NCI-H1092 treated with DMSO at 0.1 percent for 48 hours (cell line): ENCODE measurements at regions not wholly inside any gene's neighbourhood (a gene's known extent, or its start where the extent isn't known, plus 50 kb on each side); places are given as distances from the start of the nearest gene placed in this dataset.

Source experiments
- DNase-seq: peaks from one replicate; lab custom pipeline; 2025; lab: John Stamatoyannopoulos, UW

DNA sequence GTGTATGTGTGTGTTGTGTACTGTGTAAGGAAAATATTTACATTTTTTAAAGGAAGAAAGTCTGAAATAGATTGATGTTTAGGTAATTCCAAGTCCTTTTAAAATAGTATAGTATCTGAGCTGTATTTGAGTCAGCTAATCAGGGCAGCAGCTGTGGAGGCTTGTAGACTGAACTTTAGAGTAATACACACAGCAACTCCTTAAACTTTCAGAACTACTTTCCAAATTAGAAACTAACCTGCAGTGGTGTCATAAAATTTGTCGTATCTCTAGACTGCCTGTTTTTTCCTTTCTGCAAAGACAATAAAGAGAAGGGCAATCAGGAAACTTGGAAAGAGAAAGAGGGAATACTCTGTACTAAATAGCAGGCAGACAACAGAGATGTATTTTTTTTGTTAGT is 391.0 kb upstream of the AZI2 start:
- no peak for DNase-seq

DNA sequence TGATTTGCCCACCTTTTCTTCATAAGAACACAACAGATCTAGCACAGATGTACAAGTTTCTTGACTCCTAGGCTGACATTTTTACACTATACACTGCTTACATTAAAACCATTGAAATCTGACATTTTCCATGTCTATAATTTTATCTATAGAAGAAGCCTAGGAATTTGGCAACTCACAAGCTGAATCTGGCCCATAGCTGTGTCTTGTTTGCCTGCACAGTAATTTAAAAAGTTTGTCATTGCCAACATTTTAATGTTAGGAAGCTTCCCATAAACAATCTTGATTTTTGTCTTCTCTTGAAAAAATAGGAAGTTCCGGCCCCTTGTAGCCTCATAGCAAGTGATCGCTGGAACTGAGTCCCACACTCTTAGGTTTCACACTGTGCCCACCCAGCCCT is 394.6 kb upstream of the AZI2 start:
- no peak for DNase-seq

DNA sequence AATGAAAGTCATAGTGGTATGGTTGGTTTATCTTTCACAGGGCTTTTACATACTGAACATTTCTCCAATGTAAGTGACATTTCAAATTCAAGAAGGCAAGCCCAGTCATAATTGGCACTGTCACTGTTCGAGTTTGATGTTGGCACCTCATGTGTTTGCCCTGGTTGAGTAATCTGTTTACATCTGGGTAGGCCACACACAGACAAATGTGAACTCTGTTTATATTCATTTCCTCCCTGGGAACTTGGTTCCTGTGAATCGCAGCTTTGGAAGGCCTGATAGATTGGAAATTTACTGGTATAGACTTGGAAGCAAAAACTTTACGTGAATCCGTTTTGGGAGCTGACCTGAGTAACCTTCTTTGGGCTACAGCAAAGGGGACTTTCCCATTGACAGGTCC is 395.2 kb upstream of the AZI2 start:
- no peak for DNase-seq

DNA sequence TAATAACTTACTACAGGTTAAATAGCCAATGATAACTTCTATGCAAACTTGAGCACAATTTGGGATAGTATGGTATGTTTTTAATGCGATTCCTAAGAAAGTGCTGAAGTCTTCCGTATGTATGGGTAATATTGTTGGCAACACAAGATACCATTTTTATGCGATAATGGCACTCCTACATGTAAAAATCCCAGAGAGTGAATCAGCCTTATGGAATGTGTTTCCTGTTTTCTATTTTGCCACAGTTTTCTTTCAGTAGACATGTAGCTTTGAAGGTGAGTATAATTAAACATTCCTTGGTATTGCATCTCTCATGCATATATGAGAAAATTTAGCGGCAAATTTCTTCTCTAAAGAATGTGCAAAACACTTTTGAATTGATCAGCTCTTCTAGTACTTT is 396.8 kb upstream of the AZI2 start:
- no peak for DNase-seq

DNA sequence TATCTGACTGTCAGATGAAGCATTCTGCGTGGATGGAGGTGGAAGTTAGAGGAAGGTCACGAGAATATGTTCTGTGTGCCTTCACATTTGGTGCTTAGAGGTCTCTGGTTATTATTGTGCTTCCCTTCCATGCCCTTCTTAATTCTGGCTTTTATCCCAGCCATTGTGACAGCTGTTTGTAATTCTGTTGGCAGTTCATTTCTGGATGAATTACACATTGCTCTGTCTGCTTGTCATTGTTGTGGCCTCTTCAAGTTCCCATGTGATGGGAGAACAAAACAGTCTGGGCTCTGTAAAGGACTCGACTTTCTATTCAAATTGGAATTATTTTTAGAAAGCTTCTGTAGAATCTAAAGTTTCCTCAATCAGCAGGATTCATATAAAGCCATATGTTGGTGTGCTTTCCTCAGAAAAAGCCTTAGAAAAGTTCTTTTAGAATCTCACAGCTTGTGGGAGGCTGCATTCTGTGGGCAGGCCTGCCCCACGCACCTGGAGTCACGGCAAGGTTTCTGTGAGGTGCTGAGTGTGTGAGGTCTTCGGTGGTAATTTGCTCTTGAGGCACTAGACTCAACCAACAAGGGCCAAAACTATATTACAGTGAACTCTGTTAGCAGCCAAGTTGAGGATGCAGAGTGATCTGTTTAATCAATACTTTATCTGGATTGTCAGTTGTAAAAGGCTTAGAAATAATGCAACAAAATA is 397.4 kb upstream of the AZI2 start:
- peak; percentile 0 for DNase-seq

DNA sequence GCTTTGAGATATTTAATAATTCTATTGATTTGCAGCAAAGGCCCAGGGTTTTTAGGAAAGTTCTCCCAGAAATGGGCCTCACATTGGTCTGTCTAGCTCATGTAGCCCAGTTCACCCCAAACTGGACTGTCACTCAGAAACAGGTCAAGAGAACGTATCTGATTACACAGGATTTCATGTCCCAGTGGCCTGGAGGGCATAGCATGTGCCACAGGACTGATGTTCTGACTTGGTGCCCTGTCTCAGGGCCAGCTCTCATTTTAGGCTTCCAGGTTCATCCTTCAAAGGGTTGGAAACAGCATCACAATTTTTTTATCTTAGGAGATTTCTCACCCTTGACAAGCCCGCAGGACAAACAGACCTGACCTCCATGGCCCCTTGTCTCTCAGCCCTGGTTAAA is 398.4 kb upstream of the AZI2 start:
- DNase-seq = no peak

DNA sequence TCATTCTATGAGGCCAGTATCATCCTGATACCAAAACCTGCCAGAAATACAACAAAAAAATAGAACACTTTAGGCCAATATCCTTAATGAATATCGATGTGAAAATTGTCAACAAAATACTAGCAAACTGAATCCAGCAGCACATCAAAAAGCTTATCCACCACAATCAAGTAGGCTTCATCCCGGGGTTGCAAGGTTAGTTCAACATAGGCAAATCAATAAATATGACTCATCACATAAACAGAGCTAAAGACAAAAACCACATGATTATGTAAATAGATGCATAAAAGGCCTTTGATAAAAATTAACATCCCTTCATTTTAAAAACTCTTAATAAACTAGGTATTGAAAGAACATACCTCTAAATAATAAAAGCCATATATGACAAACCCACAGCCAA is 403.2 kb upstream of the AZI2 start:
- no peak for DNase-seq

DNA sequence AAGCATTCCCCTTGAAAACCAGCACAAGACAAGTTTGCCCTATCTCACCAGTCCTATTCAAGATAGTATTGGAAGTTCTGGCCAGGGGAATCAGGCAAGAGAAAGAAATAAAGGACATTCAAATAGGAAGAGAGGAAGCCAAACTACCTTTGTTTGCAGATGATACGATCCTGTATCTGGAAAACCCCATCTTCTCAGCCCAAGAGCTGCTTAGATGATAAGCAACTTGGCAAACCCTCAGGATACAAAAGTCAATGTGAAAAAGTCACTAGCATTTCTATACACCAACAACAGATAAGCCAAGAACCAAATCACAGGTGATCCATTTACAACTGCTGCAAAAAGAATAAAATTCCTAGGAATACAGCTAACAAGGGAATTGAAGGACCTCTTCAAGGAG is 403.7 kb upstream of the AZI2 start:
- no peak for DNase-seq

DNA sequence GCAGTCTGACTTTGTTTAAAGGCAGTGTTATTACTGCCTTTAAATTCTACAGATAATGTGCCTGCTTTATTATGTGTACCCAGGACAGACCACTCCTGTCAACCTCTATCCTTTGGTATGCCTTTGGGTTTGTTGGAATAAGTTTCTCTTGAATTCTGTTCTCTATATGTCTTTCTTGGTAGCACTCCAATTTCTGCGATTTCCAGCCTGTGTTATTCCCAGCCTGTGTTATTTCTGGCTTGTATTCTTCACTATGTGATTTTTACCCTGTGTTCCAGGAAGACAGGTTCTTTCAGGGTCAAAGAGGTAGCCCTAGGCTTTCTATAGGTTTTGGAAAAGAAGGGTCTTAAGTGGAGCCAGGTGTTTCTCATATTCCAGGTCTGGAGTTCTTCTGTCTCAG is 407.4 kb upstream of the AZI2 start:
- no peak for DNase-seq

DNA sequence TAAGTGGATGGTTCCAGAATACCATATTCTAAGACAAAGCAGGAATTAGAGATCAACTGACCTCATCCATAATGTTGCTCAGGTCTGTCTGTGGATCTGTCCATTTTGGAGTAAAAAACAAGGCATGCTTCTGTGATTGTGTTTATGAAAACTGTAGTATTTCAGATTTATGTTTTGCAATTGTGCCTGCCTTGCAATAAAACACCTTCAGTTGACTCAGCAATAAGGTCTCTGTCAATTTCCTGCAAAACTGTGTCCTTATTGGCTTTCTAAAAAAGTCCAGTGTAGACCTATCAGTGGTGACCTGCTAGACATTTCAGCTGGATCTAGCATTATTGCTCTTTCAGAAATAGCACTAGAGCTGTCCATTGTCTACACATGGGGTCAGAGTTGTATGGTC is 409.5 kb upstream of the AZI2 start:
- no peak for DNase-seq

DNA sequence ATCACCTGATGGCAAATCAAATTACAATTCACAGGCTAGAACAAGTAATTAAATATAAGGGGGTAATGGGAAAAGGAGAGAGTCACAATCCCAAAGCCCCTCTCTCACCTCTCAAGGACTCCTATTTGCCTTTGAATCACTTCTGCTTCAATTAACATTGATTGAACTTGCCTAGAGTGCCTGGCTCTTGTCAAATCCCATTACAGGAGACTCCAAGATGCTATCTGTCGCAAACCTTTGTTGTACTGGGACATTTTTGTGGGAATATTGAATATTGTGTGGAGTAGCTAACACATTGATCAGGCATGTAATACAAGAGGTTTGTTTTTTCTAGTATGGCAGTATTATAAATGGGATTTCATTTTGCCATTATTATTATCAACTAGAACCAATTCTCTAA is 412.8 kb upstream of the AZI2 start:
- DNase-seq = no peak

DNA sequence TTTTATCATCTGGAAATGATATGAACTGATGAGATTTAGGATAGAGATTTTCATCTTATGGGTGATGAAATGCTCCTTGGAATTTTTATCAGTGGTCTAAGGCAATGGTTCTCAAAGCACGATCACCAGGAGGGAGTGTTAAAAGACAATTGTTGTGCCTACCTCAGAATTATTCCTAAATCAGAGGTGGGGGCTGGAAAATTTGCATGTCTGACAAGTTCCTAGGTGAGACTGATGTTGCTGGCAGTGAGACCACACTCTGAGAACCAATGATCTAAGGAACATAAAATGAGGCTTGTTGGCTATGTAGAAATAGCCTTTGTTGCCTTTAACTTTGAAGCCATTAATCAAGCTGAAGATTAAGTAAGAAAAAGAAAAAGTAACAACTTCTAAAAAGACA is 416.6 kb upstream of the AZI2 start:
- DNase-seq = no peak

DNA sequence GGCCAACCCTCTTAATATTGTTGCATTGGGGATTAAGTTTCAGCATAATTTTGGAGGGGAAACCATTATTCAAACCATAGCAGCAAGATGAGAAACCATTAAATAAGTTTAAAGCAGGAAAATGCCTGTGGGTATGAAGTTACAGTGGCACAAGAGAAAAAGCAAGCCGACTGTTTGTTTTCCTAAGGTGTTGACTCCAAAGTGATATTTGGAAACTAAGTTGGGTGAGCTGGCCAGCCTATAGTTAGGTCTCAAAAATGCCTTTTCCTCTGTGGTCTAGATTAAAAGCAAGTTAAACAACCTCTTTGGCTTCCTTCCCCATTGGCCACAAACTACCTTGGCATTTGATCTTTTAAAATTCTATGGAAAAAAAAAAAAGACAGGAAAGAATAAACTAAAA is 419.8 kb upstream of the AZI2 start:
- DNase-seq = no peak

DNA sequence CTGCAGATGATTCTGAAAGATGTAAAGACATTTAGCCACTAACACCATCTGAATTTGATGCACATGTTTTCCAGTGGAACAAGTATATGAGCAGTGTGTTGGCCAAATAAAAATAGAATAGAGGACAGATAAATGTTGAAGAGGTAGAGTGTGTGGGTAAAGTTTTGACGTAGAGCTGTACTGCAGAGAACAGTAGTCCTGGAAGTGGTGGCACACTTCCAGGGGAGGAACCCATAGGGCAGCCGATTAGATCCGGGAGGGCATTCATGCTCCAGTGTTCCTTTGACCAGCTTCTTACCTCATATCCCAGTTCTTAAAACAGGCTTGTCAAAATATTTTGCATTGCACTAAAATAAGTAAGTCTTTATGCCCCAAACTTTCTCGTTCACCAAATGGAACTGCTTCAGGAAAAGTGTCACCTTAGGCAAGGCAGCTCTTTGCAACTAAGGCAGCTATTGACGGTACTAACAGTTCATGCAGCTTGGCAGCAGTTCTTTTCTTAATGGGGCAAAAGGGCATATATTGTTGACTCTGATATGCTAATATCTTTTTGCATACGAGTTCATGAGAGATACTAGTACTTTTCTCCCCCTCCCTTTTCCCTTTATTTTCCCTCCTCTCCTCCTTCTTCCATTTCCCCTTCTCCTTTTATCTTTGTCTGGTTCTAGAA is 429.3 kb upstream of the AZI2 start:
- no peak for DNase-seq

DNA sequence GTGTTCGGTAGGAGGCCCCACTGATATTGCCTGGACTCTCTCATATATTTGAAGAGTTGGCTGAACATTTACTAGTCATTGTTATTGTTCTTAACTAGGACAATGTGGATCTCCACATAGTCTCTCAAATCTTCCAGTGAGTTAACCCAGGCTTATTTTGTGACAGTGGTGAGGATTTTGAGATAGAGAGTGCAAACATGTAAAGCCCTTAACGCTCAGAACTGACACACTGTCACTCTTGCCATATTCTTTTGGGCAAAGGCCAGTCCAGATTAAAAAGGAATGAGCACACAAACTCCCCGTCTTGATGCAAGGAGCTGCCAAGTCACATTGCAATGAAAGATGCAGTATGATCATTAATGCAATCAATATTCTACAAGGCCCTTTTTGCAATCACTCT is 431.9 kb upstream of the AZI2 start:
- no peak for DNase-seq

DNA sequence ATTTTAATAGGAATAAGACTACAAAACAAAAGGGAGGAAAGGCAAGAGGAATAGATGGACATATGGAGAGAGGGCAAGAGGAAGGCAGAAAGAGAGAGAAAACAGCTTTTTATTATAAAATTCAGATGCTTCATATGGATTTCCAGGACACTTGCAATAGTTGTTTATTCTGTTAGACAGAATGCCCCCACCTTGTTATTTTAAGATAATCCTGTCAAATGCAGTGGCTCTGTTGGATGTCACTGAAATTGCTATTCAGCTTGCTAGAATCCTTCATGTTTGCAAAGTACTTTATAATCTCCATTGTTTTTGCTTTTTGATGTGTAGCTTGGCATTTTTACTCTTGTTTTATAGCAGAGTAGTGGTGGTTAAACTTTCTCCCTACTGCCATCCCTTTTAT is 432.4 kb upstream of the AZI2 start:
- no peak for DNase-seq

DNA sequence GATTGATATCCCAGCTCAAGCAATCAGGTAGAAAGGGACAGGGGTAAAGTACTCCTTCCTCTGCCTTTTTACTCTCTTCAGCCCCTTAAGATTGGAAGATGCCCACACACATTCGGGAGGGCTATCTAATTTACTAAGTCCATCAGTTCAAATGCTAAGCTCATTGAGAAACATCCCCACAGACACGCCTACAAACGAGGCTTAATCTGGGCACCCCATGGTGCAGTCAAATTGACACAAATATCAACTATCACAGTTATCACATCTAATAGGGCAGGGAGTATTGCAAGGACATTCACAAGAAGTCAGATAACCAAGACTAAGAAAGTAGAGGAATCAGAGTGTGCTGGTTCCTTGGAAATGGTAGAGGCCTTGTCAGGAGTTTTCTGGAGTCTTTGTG is 437.8 kb upstream of the AZI2 start:
- no peak for DNase-seq

DNA sequence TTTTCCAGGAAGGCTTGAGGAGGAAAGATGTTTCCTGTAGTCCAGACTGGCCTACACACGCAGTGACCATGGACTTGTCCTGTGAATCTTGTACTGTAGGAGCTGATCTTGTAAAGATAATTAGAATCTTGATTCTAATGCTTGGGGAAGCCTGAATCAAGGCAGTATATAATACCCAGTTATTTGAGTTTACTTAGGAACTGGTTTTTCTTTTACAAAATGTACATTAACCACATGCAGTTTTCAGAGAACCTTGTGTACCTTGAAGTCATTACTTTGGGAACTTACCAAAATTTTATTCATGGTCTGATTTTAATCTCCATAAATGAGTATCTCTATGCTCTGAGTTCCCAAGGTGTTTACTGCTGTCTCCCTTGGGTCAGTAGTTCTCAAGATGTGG is 439.9 kb upstream of the AZI2 start:
- no peak for DNase-seq

DNA sequence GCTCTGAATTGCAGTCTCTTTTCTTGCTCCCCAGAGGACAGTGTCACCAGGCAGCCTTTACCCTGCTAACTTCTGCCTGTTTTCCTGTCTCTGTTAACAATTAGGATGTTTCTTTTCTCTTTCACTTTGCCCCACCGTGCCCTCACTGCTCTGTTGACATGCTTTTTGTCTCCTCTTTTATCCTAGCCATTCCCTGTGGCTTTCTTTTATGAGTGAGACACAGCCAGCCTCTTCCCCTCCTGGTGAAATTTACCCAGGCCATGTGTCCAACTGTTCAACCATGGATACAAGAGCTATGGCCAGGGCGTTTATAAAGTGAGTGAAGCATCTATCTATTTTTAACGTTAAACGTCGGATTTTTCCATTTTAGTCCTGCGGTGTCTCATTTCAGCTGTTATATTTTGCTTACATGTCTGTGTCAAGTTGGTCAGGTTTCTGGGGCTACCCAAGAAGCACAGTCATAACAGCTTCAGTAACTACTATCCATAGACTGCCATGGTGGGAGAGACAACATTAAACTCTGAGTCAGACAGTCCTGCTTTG is 443.2 kb upstream of the AZI2 start:
- no peak for DNase-seq

DNA sequence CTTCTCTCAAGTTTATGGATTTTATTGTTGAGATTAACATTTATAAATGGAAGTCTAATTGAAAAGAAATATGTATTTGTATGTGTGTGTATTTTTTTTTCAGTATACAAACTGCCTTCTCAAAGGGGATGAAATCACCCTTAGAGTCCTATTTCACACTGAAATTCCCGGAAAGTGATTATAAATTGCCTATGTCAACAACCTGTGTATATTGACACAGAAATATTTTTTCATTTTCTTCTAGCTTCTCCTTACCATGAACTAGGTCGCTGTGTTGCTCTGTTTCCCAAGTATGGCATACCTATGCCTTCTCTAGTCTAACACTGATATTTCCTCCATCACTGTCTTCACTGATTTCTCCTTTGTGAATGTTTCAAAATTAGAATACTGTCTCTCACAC is 444.0 kb upstream of the AZI2 start:
- DNase-seq = no peak

DNA sequence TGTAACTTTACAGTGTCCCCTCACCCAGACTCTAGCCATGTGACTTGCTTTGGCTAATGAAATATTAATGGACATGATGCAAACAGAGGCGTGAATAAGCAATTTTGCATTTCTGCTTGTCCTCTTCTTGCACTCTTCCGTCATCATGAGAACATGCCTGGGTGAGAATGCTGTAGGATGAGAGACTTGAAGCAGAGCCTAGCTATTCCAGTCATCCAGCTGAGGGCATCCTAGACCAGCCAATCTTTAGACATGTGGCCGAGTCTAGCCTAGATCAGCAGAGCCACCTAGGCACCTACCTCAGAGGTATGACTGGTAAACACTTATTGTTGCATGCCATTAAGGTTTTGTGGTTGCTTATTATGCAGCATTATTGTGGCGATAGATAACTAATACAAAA is 450.5 kb upstream of the AZI2 start:
- DNase-seq = no peak

DNA sequence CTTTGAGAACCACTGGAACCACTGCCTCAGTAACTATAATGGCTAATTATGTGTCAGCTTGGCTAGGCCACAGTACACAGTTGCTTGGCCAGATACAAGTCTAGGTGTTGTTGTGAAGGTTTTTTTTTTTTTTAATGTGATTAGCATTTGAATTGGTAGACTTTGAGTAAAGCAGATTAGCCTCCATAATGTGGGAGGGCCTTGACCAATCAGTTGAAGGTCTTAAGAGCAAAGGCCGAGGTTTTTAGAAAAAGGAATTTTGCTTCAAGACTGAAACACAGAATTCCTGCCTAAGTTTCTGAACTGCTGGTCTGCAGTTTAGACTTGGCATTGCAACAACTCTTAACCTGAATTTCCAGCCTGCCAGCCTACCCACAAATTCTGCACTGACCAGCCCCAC is 451.6 kb upstream of the AZI2 start:
- DNase-seq = no peak

DNA sequence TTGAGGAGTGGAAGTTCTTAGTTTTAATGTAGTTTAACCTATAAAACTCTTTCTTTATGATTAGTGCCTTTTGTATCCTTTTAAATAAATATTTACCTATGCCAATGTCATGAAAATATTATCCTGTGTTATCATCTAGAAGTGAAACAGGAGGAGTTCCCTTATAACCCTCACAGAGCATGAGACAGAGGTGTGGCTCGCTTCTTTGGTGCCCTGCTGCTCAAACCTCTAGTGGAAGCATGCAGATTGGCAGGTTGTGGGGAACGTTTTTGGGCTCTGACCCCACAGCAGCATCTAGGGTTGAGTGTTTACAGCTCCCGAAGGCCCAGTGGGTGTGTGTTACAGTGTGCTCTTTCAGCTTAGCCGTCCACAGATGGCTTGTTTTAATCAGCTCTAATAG is 459.4 kb upstream of the AZI2 start:
- no peak for DNase-seq

DNA sequence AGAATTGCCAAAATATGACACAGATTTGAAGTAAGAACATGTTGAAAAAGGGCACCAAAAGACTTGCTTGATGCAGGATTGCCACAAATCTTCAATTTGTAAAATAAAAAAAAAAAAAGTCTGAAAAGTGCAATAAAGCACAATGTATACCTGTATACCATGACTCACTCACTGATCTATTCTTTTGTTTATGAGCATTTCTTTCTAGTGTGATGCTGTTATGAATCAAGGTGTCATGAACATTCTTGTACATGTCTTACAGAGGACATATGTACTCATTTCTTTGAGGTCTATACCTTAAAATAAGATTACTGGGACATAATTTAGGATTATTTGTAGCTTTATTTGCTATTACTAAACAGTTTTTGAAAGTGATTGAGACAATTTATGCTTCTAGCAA is 464.9 kb upstream of the RBMS3 start:
- DNase-seq = no peak
